ENCODE measurements at regions not wholly inside any gene's neighbourhood (a gene's known extent, or its start where the extent isn't known, plus 50 kb on each side); places are given as distances from the start of the nearest gene placed in this dataset.

GRCh38 chr12:89936631-89937030, 228.0 kb upstream of the ATP2B1 start:
- TF ChIP-seq CTCF (IDR thresholded peaks at IDR 0.05; ENCODE audit: low read length) = no peak
- no peak for TF ChIP-seq EZH2 (optimal IDR thresholded peaks at IDR 0.05; ENCODE audit: low read depth, low read length)
- no peak for TF ChIP-seq EZH2phosphoT487 (IDR thresholded peaks at IDR 0.05; ENCODE audit: low read length)
